ENCODE measurements at regions not wholly inside any gene's neighbourhood (a gene's known extent, or its start where the extent isn't known, plus 50 kb on each side); places are given as distances from the start of the nearest gene placed in this dataset.

DNA sequence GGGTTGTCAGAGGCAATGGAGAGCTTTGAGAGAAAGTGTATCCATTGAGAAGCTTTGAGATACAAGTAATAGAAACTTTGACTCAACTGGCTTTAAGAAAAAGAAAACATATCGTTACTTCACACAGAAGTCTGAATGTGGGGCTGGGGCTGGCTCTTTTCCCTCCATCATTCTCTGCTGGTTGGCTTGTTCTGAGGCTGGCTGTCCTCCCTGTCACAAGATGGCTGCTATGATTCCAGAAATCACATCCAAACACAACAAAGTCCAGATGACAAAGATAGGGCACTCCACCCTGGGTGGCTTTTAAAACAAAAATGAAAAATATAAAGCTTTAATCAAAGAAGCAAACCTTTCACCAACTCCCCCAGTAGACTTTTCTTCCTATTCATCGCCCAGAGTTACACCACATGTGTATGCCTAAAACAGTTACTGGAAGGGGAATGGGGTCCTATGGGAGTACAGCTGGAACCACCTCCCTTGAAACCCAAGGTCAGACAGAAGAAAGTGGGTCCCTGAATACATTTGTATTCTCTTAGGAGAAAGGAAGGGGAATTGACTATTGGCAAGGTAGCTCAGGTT is 284.3 kb downstream of the GAS1 start:
- Histone ChIP-seq H3K36me3 (no peaks in the 10 kb centered on the region), H3K9me3 (no peaks in the 10 kb centered on the region), H3K27me3 (no peaks in the 10 kb centered on the region), H3K4me3 (no peak overlapping the region), H3K27ac (replicated peaks in 1 of 4) (no peak overlapping the region), H3K4me1 (no peaks in the 10 kb centered on the region)
- TF ChIP-seq POLR2AphosphoS5 (IDR thresholded peaks at IDR 0.05) = no peak
- no peak for TF ChIP-seq POLR2A (IDR thresholded peaks at IDR 0.05; ENCODE audit: low read depth)
- TF ChIP-seq EP300 (IDR thresholded peaks at IDR 0.05) = no peak
- TF ChIP-seq, protein P1, sequence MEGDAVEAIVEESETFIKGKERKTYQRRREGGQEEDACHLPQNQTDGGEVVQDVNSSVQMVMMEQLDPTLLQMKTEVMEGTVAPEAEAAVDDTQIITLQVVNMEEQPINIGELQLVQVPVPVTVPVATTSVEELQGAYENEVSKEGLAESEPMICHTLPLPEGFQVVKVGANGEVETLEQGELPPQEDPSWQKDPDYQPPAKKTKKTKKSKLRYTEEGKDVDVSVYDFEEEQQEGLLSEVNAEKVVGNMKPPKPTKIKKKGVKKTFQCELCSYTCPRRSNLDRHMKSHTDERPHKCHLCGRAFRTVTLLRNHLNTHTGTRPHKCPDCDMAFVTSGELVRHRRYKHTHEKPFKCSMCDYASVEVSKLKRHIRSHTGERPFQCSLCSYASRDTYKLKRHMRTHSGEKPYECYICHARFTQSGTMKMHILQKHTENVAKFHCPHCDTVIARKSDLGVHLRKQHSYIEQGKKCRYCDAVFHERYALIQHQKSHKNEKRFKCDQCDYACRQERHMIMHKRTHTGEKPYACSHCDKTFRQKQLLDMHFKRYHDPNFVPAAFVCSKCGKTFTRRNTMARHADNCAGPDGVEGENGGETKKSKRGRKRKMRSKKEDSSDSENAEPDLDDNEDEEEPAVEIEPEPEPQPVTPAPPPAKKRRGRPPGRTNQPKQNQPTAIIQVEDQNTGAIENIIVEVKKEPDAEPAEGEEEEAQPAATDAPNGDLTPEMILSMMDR (IDR thresholded peaks at IDR 0.05) = no peak
- intact Hi-C loops (cut with DNase I) = no loop called here
- 82% methylated on average over 2 of the region's 2 CpGs for WGBS
- no peak for DNase-seq (ENCODE audit: extremely low spot score)

DNA sequence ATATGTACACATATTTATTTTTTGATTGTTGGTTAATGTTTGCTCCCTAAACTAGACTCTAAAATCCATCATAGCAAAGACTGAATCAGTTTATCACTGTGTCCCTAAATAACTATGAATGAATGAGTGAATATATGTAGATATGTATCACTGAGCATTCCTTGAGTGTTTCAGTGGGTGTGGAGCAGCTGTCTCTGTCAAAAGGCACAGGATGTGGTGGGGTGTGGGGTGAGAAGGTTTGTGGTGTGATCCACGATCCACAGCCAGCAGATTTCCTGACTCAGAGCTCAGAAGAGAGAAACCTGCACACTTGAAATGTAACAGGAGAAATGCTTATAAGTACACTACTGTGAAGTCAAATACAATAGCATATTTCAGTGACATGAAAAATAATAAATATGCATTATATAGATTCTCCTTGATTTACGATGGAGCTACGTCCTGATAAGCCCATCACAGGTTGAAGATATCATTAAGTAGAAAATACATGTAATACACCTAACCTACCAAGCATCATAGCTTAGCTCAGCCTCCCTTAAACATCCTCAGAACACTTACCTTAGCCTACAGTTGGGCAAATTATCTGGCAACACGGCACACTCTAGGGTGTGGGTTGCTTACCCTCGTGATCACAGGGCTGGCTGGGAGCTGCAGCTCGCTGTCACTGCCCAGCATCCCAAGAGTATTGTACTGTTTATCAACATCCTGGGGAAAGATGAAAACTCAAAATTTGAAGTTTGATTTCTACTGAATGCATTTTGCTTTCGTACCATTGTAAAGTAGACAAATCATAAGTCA is 287.0 kb downstream of the GAS1 start:
- Histone ChIP-seq H3K4me1 (no peaks in the 10 kb centered on the region), H3K9me3 (no peaks in the 10 kb centered on the region), H3K36me3 (no peaks in the 10 kb centered on the region), H3K27ac (replicated peaks in 1 of 4) (no peak overlapping the region), H3K27me3 (no peaks in the 10 kb centered on the region), H3K4me3 (no peak overlapping the region)
- TF ChIP-seq POLR2A (IDR thresholded peaks at IDR 0.05; ENCODE audit: low read depth) (no peak), EP300 (IDR thresholded peaks at IDR 0.05) (no peak), POLR2AphosphoS5 (IDR thresholded peaks at IDR 0.05) (no peak)
- TF ChIP-seq, protein P1 (IDR thresholded peaks at IDR 0.05) = no peak
- intact Hi-C loops (cut with DNase I) = no loop called here
- no peak for DNase-seq (ENCODE audit: extremely low spot score)
- 72% methylated on average over 7 of the region's 7 CpGs for WGBS

DNA sequence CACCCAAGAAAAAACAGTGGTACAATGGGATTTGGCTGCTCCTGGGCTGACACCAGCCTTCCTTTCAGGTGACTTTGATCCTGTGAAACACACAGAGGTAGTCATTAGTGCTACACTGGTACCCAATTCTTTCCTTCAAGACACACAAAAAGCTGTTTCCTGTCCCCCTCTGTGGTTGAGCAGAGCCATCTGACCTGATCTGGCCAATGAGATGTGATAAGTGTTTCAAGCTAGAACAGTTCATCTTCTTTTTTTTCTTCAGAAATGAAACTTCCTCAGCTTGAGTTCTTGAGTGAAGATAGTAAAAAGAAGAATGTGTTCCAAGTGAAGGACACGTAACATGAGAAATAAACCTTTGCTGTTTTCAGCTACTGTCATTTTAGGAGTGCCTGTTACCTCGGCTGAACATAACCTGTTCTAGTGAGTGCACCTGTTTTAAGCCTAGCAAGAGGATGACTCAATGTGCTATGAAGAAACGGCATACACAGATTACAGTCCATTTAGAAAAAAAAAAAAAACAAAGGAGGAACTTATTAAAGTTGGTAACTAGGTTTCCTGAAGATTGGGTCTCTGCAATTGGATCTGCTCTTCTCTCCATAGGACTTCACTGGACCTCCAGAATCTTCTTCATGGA is 287.8 kb downstream of the GAS1 start:
- intact Hi-C loops (cut with DNase I) = no loop called here
- no peak overlapping the region for H3K27ac ChIP-seq (replicated peaks in 1 of 4)
- H3K9me3 ChIP-seq = no peaks in the 10 kb centered on the region
- H3K4me3 ChIP-seq = no peak overlapping the region
- 80% methylated on average over 3 of the region's 3 CpGs for WGBS
- DNase-seq (ENCODE audit: extremely low spot score) = no peak
- H3K36me3 ChIP-seq = no peaks in the 10 kb centered on the region
- no peaks in the 10 kb centered on the region for H3K27me3 ChIP-seq
- no peaks in the 10 kb centered on the region for H3K4me1 ChIP-seq
- TF ChIP-seq POLR2A (IDR thresholded peaks at IDR 0.05; ENCODE audit: low read depth) = no peak
- no peak for TF ChIP-seq POLR2AphosphoS5 (IDR thresholded peaks at IDR 0.05)
- TF ChIP-seq EP300 (IDR thresholded peaks at IDR 0.05) = no peak

DNA sequence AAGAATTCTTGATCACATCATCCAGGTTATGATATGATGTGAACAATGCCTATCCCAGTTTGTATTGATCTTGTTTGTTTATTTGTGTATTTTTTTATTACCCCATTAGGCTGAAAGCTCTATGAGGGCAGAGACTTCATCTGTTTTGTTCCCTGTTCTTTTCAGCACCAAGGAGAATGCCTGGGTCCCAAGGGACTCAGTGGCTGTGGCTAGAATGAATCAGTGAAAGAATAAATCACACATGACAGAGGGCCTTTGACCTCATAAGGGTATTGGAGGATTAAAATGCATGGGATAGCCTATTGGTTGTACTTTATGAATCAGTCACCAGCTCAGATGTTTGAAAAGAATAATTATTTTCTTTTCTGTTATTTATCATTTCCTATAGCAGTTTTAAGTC is 292.2 kb downstream of the GAS1 start:
- H3K9me3 ChIP-seq = no peaks in the 10 kb centered on the region
- no peaks in the 10 kb centered on the region for H3K27me3 ChIP-seq
- H3K36me3 ChIP-seq = no peaks in the 10 kb centered on the region
- no peaks in the 10 kb centered on the region for H3K4me1 ChIP-seq
- DNase-seq (ENCODE audit: extremely low spot score) = no peak
- TF ChIP-seq, protein P1 (IDR thresholded peaks at IDR 0.05) = no peak
- no peak for TF ChIP-seq EP300 (IDR thresholded peaks at IDR 0.05)
- no peak for TF ChIP-seq POLR2AphosphoS5 (IDR thresholded peaks at IDR 0.05)
- TF ChIP-seq POLR2A (IDR thresholded peaks at IDR 0.05; ENCODE audit: low read depth) = no peak
- intact Hi-C loops (cut with DNase I) = no loop called here
- H3K27ac ChIP-seq (replicated peaks in 1 of 4) = no peak overlapping the region
- no peak overlapping the region for H3K4me3 ChIP-seq

DNA sequence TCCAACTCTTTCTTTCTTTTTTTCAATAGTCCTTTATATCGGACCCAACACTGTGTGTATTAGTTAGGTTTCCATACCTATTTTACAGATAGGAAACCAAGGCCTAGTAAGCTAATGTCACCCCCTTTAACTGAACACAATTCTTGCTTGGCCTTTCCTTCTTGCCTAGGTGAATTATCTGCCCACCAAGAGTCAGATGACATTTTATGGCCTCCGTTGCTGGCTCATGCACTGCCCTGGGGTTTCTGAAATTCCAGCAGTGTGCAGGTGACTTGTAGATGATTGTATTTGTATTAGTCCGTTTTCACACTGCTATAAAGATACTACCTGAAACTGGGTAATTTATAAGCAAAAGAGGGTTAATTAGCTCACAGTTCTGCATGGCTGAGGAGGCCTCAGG is 293.8 kb downstream of the GAS1 start:
- intact Hi-C loops (cut with DNase I) = no loop called here
- Histone ChIP-seq H3K4me1 (no peaks in the 10 kb centered on the region), H3K27me3 (no peaks in the 10 kb centered on the region), H3K9me3 (no peaks in the 10 kb centered on the region), H3K4me3 (no peak overlapping the region), H3K27ac (replicated peaks in 1 of 4) (no peak overlapping the region), H3K36me3 (no peaks in the 10 kb centered on the region)
- WGBS = 98% methylated on average over 3 of the region's 3 CpGs
- DNase-seq (ENCODE audit: extremely low spot score) = no peak
- no peak for TF ChIP-seq POLR2AphosphoS5 (IDR thresholded peaks at IDR 0.05)
- TF ChIP-seq POLR2A (IDR thresholded peaks at IDR 0.05; ENCODE audit: low read depth) = no peak
- TF ChIP-seq, protein P1 (IDR thresholded peaks at IDR 0.05) = no peak
- no peak for TF ChIP-seq EP300 (IDR thresholded peaks at IDR 0.05)

Measured in esophagus muscularis mucosa (tissue), 4 donors.